Cardiac muscle cell (in vitro differentiated cells and primary cell): ENCODE measurements at regions not wholly inside any gene's neighbourhood (a gene's known extent, or its start where the extent isn't known, plus 50 kb on each side); places are given as distances from the start of the nearest gene placed in this dataset.
A peak's percentile ranks its signal among the peaks of the same experiment; 100 is the strongest.

Experiments used
- DNase-seq, 2 donors: peaks; one replicate each; pipeline versions ENCODE4 v3.0.0 to v3.0.0-alpha.2; 2010 to 2017; ENCODE audit warnings: low read depth in 1 of 2, low spot score in 1 of 2
- H3K27ac ChIP-seq: fragments of 200-600 bp; sonication (generic); 2 replicates; pipeline ENCODE4 v1.5.1; 2016
- H3K27me3 ChIP-seq: fragments of 200-600 bp; sonication (generic); 2 replicates; pipeline ENCODE4 v1.6.0; 2016; ENCODE audit warnings: control low read depth
- H3K36me3 ChIP-seq: fragments of 200-600 bp; sonication (generic); 2 replicates; pipeline ENCODE4 v1.5.1; 2016; ENCODE audit warnings: control low read depth
- H3K4me1 ChIP-seq: fragments of 200-600 bp; sonication (generic); 2 replicates; pipeline ENCODE4 v1.8.1; 2017; ENCODE audit warnings: low read depth, mild to moderate bottlenecking, mixed run types
- H3K4me3 ChIP-seq: fragments of 200-600 bp; sonication (generic); 2 replicates; pipeline ENCODE4 v1.5.1; 2016; ENCODE audit warnings: mild to moderate bottlenecking
- H3K9me3 ChIP-seq: fragments of 200-600 bp; sonication (generic); 2 replicates; pipeline ENCODE4 v1.5.1; 2017; ENCODE audit warnings: low read depth, mild to moderate bottlenecking, control low read depth
- CTCF ChIP-seq: IDR thresholded peaks from 2 replicates; pipeline ENCODE4 v1.5.1; 2012; ENCODE audit warnings: low read depth, mild to moderate bottlenecking, low read length

DNA sequence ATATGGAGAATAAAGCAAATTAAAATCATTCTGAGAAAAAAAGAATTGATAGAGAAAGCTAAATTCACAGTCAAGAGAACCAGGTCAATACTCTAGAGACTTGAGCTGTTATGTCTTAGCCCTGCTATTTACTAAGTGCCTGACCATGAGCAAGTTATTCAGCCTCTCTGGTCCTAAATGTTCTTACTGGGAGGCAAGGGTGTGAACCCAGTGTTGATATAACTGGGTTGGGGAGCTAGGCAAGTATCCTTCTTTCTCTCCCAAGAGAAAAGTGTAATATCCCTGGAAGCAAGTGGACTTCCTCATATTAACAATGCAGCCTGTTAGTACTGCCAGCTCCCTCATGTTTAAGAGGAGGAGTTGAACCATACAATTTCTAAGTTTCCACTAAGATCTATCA lies 488.9 kb upstream of the RASGRP1 start:
- no peak for DNase-seq
- TF ChIP-seq CTCF, result no peak
- H3K9me3 ChIP-seq, result no peaks in the 10 kb centered on the region

GRCh38 chr15:39054128-39054732 lies 489.6 kb upstream of the RASGRP1 start:
- peaks cover 23% of the 10 kb centered on the region for H3K4me1 ChIP-seq
- H3K9me3 ChIP-seq, result no peaks in the 10 kb centered on the region
- no peak for DNase-seq
- TF ChIP-seq CTCF, result no peak
- H3K36me3 ChIP-seq, result no peaks in the 10 kb centered on the region
- H3K27me3 ChIP-seq, result no peaks in the 10 kb centered on the region
- no peak overlapping the region for H3K4me3 ChIP-seq
- H3K27ac ChIP-seq, result no peak overlapping the region

More for the DNA sequence above, 488.9 kb upstream of the RASGRP1 start:
- H3K27me3 ChIP-seq, result no peaks in the 10 kb centered on the region
- no peak overlapping the region for H3K27ac ChIP-seq
- peaks cover 23% of the 10 kb centered on the region for H3K4me1 ChIP-seq
- H3K36me3 ChIP-seq, result no peaks in the 10 kb centered on the region
- no peak overlapping the region for H3K4me3 ChIP-seq

GRCh38 chr15:39056357-39056756 lies 491.7 kb upstream of the RASGRP1 start:
- H3K36me3 ChIP-seq, result no peaks in the 10 kb centered on the region
- peak overlapping the region; percentile 92 for H3K27ac ChIP-seq
- H3K9me3 ChIP-seq, result no peaks in the 10 kb centered on the region
- no peaks in the 10 kb centered on the region for H3K27me3 ChIP-seq
- DNase-seq, result peak in 1 of 2 donors; percentile 44
- peaks cover 23% of the 10 kb centered on the region for H3K4me1 ChIP-seq
- no peak overlapping the region for H3K4me3 ChIP-seq
- no peak for TF ChIP-seq CTCF

DNA sequence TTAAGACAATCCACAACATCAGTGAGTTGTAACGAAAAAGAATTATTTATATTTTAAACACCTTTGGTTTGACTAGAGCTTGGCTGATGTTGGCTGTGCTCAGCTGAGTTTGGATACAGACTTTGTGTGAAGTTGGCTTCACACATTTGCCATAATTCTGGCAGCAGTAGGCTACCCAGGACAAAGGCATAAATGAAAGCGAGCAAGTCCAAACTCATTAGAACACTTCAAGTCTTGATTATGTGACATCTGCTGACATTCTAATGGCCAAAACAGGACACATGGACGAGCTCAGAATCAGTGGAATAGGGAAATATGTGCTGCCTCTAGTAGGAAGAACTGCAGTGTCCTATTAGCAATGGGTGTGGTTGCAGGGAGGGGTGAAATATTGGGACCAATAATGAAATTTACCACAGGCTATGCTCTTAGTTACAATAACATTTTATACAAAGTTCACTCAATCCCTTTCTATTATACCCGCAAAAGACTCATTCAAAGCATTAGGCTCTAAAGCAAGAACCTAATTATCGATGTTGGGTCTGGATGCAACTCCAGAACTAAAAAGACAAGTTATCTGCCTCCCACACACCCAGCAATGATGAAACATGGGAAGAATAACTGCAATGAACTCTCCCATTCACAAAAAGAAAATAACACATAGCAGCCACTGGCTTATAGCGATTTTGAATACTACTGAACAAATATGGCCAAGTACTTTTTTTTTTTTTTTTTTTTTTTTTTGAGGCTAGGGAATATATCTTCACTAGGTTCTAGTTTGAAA lies 493.9 kb upstream of the RASGRP1 start:
- no peaks in the 10 kb centered on the region for H3K27me3 ChIP-seq
- H3K36me3 ChIP-seq, result no peaks in the 10 kb centered on the region
- H3K27ac ChIP-seq, result peak overlapping the region; percentile 25
- H3K4me1 ChIP-seq, result peaks cover 26% of the 10 kb centered on the region
- no peak for TF ChIP-seq CTCF
- no peaks in the 10 kb centered on the region for H3K9me3 ChIP-seq
- no peak for DNase-seq
- no peak overlapping the region for H3K4me3 ChIP-seq

- Histone ChIP-seq H3K27ac (no peak overlapping the region), H3K4me1 (peaks cover 26% of the 10 kb centered on the region), H3K36me3 (no peaks in the 10 kb centered on the region), H3K4me3 (no peak overlapping the region), H3K9me3 (no peaks in the 10 kb centered on the region), H3K27me3 (no peaks in the 10 kb centered on the region)
- TF ChIP-seq CTCF, result no peak
- no peak for DNase-seq
Observed at GRCh38 chr15:39059917-39060316, 495.3 kb upstream of the RASGRP1 start.
